ENCODE measurements at regions not wholly inside any gene's neighbourhood (a gene's known extent, or its start where the extent isn't known, plus 50 kb on each side); places are given as distances from the start of the nearest gene placed in this dataset.

- TF ChIP-seq CTCF (IDR thresholded peaks at IDR 0.05), result no peak
Observed at GRCh38 chr7:156158213-156158612, 345.9 kb upstream of the SHH start.

- TF ChIP-seq CTCF (IDR thresholded peaks at IDR 0.05), result no peak
Observed at GRCh38 chr7:156157409-156158012, 345.2 kb upstream of the SHH start.

- peak; percentile 69 for TF ChIP-seq CTCF (IDR thresholded peaks at IDR 0.05)
Observed at GRCh38 chr7:156156734-156157408, 344.6 kb upstream of the SHH start.

- TF ChIP-seq CTCF (IDR thresholded peaks at IDR 0.05), result no peak
Observed at GRCh38 chr7:156155988-156156733, 343.9 kb upstream of the SHH start.

GRCh38 chr7:156153590-156153989, 341.3 kb upstream of the SHH start:
- TF ChIP-seq CTCF (IDR thresholded peaks at IDR 0.05), result no peak

- TF ChIP-seq CTCF (IDR thresholded peaks at IDR 0.05), result no peak
Observed at GRCh38 chr7:156152390-156152789, 340.1 kb upstream of the SHH start.

- TF ChIP-seq CTCF (IDR thresholded peaks at IDR 0.05), result no peak
Observed at GRCh38 chr7:156151658-156152057, 339.4 kb upstream of the SHH start.
